Spleen (tissue), 7 donors: ENCODE measurements at regions not wholly inside any gene's neighbourhood (a gene's known extent, or its start where the extent isn't known, plus 50 kb on each side); places are given as distances from the start of the nearest gene placed in this dataset.

Experiments
- CTCF ChIP-seq, 11 experiments: fragments of 200-600 bp in 7 of 11; fragments of 450-650 bp in 4 of 11; sonication (generic) in 4 of 11; IDR thresholded peaks in 8 of 11; conservative IDR thresholded peaks in 3 of 11; 1 replicate in 7 of 11; 2 replicates in 4 of 11; pipeline versions ENCODE4 v1.4.0 to v1.8.0; 2016 to 2021; ENCODE audit warnings: antibody characterized with exemption in 11 of 11, inconsistent platforms in 4 of 11, mild to moderate bottlenecking in 1 of 11
- POLR2A ChIP-seq, 3 donors: fragments of 450-650 bp; IDR thresholded peaks; one replicate each; pipeline ENCODE4 v1.5.1; 2017; ENCODE audit warnings: antibody characterized with exemption in 3 of 3, mild to moderate bottlenecking in 1 of 3
- donor health status: DM: no; HTN: no; CAD: no; lungs with moderate emphysema.
- donor health status: DM: no; HTN: no; CAD: no.
- donor health status: DM: no; HTN: no; CAD: no.

- TF ChIP-seq CTCF (IDR thresholded peaks at IDR 0.05 in 8 of 11, conservative IDR thresholded peaks at IDR 0.05 in 3 of 11) (no peak), POLR2A (IDR thresholded peaks at IDR 0.05) (no peak)
Observed at GRCh38 chr2:181389524-181389923, 67.7 kb upstream of the ITGA4 start.
